ENCODE measurements at regions not wholly inside any gene's neighbourhood (a gene's known extent, or its start where the extent isn't known, plus 50 kb on each side); places are given as distances from the start of the nearest gene placed in this dataset.

DNA sequence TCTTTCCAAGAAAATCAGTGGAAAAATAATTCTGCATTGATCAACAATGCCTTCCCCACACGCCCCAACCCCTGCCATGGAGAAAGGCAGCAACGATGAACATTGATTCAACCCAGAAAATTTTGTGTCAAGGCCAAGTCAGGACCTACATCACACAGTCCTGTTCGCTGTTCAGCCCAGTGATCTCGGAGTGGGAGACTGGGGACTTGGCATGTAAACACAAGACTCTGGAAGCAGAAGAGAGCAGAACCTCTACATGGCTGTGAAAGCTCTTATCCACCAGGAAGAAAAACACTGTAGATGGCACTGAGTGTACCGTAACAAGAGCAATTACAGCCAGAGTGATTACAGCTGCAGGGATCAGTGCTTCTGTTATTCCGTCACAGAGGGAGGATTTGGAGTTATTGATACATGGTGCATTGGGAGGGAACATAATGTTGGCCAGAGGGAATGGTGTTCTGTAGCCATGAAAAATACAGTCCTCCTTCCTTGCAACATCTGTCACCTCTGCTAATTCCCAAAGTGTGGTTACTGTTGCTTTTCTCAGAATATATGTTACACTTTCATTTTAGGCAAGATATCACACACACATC is 136.6 kb downstream of the IQUB start:
- TF ChIP-seq, protein P1, sequence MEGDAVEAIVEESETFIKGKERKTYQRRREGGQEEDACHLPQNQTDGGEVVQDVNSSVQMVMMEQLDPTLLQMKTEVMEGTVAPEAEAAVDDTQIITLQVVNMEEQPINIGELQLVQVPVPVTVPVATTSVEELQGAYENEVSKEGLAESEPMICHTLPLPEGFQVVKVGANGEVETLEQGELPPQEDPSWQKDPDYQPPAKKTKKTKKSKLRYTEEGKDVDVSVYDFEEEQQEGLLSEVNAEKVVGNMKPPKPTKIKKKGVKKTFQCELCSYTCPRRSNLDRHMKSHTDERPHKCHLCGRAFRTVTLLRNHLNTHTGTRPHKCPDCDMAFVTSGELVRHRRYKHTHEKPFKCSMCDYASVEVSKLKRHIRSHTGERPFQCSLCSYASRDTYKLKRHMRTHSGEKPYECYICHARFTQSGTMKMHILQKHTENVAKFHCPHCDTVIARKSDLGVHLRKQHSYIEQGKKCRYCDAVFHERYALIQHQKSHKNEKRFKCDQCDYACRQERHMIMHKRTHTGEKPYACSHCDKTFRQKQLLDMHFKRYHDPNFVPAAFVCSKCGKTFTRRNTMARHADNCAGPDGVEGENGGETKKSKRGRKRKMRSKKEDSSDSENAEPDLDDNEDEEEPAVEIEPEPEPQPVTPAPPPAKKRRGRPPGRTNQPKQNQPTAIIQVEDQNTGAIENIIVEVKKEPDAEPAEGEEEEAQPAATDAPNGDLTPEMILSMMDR (conservative IDR thresholded peaks at IDR 0.05) = no peak
- H3K27ac ChIP-seq (ENCODE audit: low read depth, low read length) = no peak overlapping the region
- no peaks in the 10 kb centered on the region for H3K9me3 Mint-ChIP-seq

DNA sequence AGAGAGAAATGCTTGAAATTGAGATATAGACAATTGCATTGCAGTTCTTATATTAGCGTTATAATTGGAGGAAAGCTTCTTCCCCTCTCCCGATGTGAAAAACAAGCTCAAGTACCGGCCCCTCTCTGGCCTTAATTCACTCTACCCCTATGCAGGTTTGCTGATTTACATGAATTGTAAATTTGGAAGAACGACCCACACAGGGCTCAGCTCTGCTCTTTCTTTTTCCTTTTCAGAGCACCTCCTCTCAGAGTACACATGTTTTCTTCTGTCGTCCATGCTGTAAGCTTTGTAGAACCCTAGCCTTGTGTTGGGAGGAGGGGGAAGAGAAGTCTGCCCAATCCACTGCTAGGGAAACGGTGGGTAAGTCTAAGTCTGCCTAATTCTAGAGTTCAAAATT is 140.8 kb downstream of the IQUB start:
- Histone ChIP-seq H3K27ac (ENCODE audit: low read depth, low read length) (no peak overlapping the region), H3K9me3 (ENCODE audit: control insufficient read depth, low read length) (no peaks in the 10 kb centered on the region), H3K9ac (ENCODE audit: extremely low read depth, low read length, poor library complexity, severe bottlenecking) (no peak overlapping the region), H3K4me1 (ENCODE audit: control insufficient read depth, insufficient read depth, low read length) (no peaks in the 10 kb centered on the region), H3K27me3 (ENCODE audit: control insufficient read depth, insufficient read depth, low read length, poor library complexity, severe bottlenecking) (no peaks in the 10 kb centered on the region), H3K36me3 (ENCODE audit: control insufficient read depth, insufficient read depth, low read length) (no peaks in the 10 kb centered on the region), H3K4me3 (ENCODE audit: low read length) (no peak overlapping the region)
- TF ChIP-seq, protein P1 (conservative IDR thresholded peaks at IDR 0.05) = no peak
- Mint-ChIP-seq H3K27me3 (ENCODE audit: insufficient read depth) (no peaks in the 10 kb centered on the region), H3K27ac (peak overlapping the region; percentile 34), H3K9me3 (no peaks in the 10 kb centered on the region), H3K36me3 (ENCODE audit: low read depth) (no peaks in the 10 kb centered on the region), H3K4me1 (peaks cover 3% of the 10 kb centered on the region), H3K4me3 (no peak overlapping the region)
- WGBS, 2 experiments (ENCODE audit: insufficient coverage in 1 of 2, insufficient read length in 1 of 2) = 70 to 71% methylated on average over 1 to 5 of the region's 6 CpGs
- no peak for DNase-seq

More for the DNA sequence above, 136.6 kb downstream of the IQUB start:
- no peak overlapping the region for H3K9ac ChIP-seq (ENCODE audit: extremely low read depth, low read length, poor library complexity, severe bottlenecking)
- H3K4me3 ChIP-seq (ENCODE audit: low read length) = no peak overlapping the region
- no peak overlapping the region for H3K27ac Mint-ChIP-seq
- no peaks in the 10 kb centered on the region for H3K27me3 Mint-ChIP-seq (ENCODE audit: insufficient read depth)
- DNase-seq = no peak
- no peaks in the 10 kb centered on the region for H3K27me3 ChIP-seq (ENCODE audit: control insufficient read depth, insufficient read depth, low read length, poor library complexity, severe bottlenecking)
- H3K4me3 Mint-ChIP-seq = no peak overlapping the region
- H3K36me3 ChIP-seq (ENCODE audit: control insufficient read depth, insufficient read depth, low read length) = no peaks in the 10 kb centered on the region
- H3K4me1 ChIP-seq (ENCODE audit: control insufficient read depth, insufficient read depth, low read length) = no peaks in the 10 kb centered on the region
- H3K36me3 Mint-ChIP-seq (ENCODE audit: low read depth) = no peaks in the 10 kb centered on the region
- peaks cover 3% of the 10 kb centered on the region for H3K4me1 Mint-ChIP-seq
- 85 to 89% methylated on average over 3 to 6 of the region's 6 CpGs for WGBS, 2 experiments (ENCODE audit: insufficient coverage in 1 of 2, insufficient read length in 1 of 2)
- H3K9me3 ChIP-seq (ENCODE audit: control insufficient read depth, low read length) = no peaks in the 10 kb centered on the region

DNA sequence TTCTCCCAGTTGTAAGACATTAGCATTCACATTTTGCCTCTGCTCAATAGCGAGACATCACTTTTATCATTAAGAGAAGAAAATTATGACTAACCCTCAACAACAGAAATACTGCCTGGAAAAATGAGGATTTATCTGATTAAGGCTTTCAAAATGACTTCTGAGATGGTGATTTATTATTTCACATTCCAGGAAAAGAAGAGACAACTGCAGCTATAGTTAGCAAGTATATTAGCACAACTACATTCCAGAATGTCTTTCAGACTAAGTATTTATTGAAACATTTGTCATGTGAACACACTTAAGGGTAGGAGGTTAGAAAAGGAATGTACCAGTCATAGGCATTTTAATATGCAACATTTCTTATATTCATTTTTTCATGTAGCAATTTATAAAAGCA is 162.0 kb downstream of the IQUB start:
- DNase-seq = no peak
- no peaks in the 10 kb centered on the region for H3K9me3 Mint-ChIP-seq
- no peaks in the 10 kb centered on the region for H3K4me1 Mint-ChIP-seq
- Histone ChIP-seq H3K4me3 (ENCODE audit: low read length) (no peak overlapping the region), H3K9me3 (ENCODE audit: control insufficient read depth, low read length) (no peaks in the 10 kb centered on the region), H3K27ac (ENCODE audit: low read depth, low read length) (no peak overlapping the region), H3K9ac (ENCODE audit: extremely low read depth, low read length, poor library complexity, severe bottlenecking) (no peak overlapping the region), H3K36me3 (ENCODE audit: control insufficient read depth, insufficient read depth, low read length) (no peaks in the 10 kb centered on the region), H3K4me1 (ENCODE audit: control insufficient read depth, insufficient read depth, low read length) (no peaks in the 10 kb centered on the region), H3K27me3 (ENCODE audit: control insufficient read depth, insufficient read depth, low read length, poor library complexity, severe bottlenecking) (no peaks in the 10 kb centered on the region)
- H3K4me3 Mint-ChIP-seq = no peak overlapping the region
- H3K36me3 Mint-ChIP-seq (ENCODE audit: low read depth) = no peaks in the 10 kb centered on the region
- 100% methylated on average over 1 of the region's 1 CpG; no CpG with 5 or more reads in 1 of the 2 experiments for whole genome bisulfite sequencing, 2 experiments (ENCODE audit: insufficient coverage in 1 of 2, insufficient read length in 1 of 2)
- no peak overlapping the region for H3K27ac Mint-ChIP-seq
- H3K27me3 Mint-ChIP-seq (ENCODE audit: insufficient read depth) = no peaks in the 10 kb centered on the region
- TF ChIP-seq, protein P1 (conservative IDR thresholded peaks at IDR 0.05) = no peak

All from endodermal cell (in vitro differentiated cells).